Fibroblast of upper back skin (primary cell): ENCODE measurements at regions not wholly inside any gene's neighbourhood (a gene's known extent, or its start where the extent isn't known, plus 50 kb on each side); places are given as distances from the start of the nearest gene placed in this dataset.

Experiments
- DNase-seq: peaks from one replicate; pipeline ENCODE4 v3.0.0-alpha.2; 2013

- no peak for DNase-seq
Measured at GRCh38 chrY:11293392-11293791, 1407.6 kb upstream of the USP9Y start.

- peak; percentile 4 for DNase-seq
Measured at GRCh38 chrY:11334151-11334550, 1366.9 kb upstream of the USP9Y start.
